Parathyroid adenoma (tissue), 2 donors: ENCODE measurements at regions not wholly inside any gene's neighbourhood (a gene's known extent, or its start where the extent isn't known, plus 50 kb on each side); places are given as distances from the start of the nearest gene placed in this dataset.

Experiments
- H2AFZ ChIP-seq: fragments of 300-600 bp; sonication (generic); one replicate; pipeline ENCODE4 v1.7.0; 2017; ENCODE audit warnings: antibody characterized with exemption, mild to moderate bottlenecking
- H3K27ac ChIP-seq: fragments of 300-600 bp; sonication (generic); one replicate; pipeline ENCODE4 v1.7.0; 2017
- H3K27me3 ChIP-seq: fragments of 300-600 bp; sonication (generic); one replicate; pipeline ENCODE4 v1.7.0; 2017; ENCODE audit warnings: low read length; ENCODE audit not compliant: control insufficient read depth, insufficient read depth
- H3K36me3 ChIP-seq: fragments of 300-600 bp; sonication (generic); one replicate; pipeline ENCODE4 v1.7.0; 2017; ENCODE audit warnings: low read length; ENCODE audit not compliant: control insufficient read depth, insufficient read depth
- H3K4me1 ChIP-seq: fragments of 300-600 bp; sonication (generic); one replicate; pipeline ENCODE4 v1.7.0; 2017; ENCODE audit warnings: control low read depth
- H3K4me2 ChIP-seq: fragments of 300-600 bp; sonication (generic); one replicate; pipeline ENCODE4 v1.7.0; 2017; ENCODE audit warnings: low read length
- H3K4me3 ChIP-seq: fragments of 300-600 bp; sonication (generic); one replicate; pipeline ENCODE4 v1.7.0; 2017; ENCODE audit warnings: low read depth, low read length
- H3K79me2 ChIP-seq: fragments of 300-600 bp; sonication (generic); one replicate; pipeline ENCODE4 v1.7.0; 2017; ENCODE audit warnings: control low read depth
- H3K9ac ChIP-seq: fragments of 300-600 bp; sonication (generic); one replicate; pipeline ENCODE4 v1.7.0; 2017; ENCODE audit warnings: mild to moderate bottlenecking
- H3K9me3 ChIP-seq: fragments of 300-600 bp; sonication (generic); one replicate; pipeline ENCODE4 v1.7.0; 2017; ENCODE audit warnings: low read length; ENCODE audit not compliant: control insufficient read depth
- TF ChIP-seq, protein P1 (sequence below): fragments of 300-600 bp; sonication (generic); IDR thresholded peaks from one replicate; pipeline ENCODE4 v1.7.0; 2017; ENCODE audit warnings: antibody characterized with exemption, mild to moderate bottlenecking
- donor health status: primary hyperparathyroidism.

DNA sequence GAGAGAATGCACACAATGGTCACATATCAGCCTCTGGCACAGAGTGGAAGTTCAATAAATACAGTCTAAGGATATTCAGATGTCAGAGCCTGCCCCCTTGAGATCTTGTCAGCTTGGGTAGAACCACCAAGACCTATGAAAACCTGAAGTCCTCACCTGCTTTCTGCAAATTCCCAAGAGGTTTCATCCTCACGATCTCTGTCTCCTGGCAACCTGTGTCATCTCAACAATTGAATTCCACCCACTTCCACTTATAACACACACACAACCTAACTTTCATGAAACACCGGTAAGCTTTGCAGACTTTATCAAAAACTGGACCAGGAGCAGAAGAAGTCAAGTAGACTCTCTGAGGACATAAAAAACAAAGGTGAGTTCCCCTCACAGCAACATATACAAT is 151.6 kb upstream of the SLC30A5 start:
- Histone ChIP-seq H3K9me3 (no peaks in the 10 kb centered on the region), H3K9ac (no peak overlapping the region), H2AFZ (no peak overlapping the region), H3K27me3 (no peaks in the 10 kb centered on the region), H3K4me3 (no peak overlapping the region), H3K4me2 (no peak overlapping the region), H3K4me1 (no peaks in the 10 kb centered on the region), H3K27ac (no peak overlapping the region), H3K79me2 (no peaks in the 10 kb centered on the region), H3K36me3 (no peaks in the 10 kb centered on the region)
- TF ChIP-seq, protein P1, sequence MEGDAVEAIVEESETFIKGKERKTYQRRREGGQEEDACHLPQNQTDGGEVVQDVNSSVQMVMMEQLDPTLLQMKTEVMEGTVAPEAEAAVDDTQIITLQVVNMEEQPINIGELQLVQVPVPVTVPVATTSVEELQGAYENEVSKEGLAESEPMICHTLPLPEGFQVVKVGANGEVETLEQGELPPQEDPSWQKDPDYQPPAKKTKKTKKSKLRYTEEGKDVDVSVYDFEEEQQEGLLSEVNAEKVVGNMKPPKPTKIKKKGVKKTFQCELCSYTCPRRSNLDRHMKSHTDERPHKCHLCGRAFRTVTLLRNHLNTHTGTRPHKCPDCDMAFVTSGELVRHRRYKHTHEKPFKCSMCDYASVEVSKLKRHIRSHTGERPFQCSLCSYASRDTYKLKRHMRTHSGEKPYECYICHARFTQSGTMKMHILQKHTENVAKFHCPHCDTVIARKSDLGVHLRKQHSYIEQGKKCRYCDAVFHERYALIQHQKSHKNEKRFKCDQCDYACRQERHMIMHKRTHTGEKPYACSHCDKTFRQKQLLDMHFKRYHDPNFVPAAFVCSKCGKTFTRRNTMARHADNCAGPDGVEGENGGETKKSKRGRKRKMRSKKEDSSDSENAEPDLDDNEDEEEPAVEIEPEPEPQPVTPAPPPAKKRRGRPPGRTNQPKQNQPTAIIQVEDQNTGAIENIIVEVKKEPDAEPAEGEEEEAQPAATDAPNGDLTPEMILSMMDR: no peak

DNA sequence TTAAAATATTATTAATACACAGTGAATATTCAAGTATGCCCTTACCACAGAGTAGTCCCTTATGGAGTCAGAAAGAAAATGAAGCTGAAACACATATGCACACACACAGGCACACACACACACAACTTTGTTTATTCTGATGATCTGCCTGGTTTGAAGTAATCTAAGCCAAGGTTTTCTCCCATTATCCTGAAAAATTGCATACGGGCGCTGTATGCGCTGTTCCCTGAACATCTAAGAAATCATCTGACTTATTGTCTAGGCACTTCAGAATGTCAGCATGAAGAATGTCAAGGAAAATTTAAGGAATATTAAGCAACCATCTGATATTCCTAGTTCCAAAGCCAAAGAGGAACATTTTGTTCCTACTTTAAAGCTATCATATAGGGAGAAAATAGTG is 147.1 kb upstream of the SLC30A5 start:
- H3K9ac ChIP-seq: no peak overlapping the region
- no peaks in the 10 kb centered on the region for H3K36me3 ChIP-seq
- no peaks in the 10 kb centered on the region for H3K27me3 ChIP-seq
- H3K4me3 ChIP-seq: no peak overlapping the region
- no peaks in the 10 kb centered on the region for H3K79me2 ChIP-seq
- TF ChIP-seq, protein P1: no peak
- no peak overlapping the region for H2AFZ ChIP-seq
- H3K4me1 ChIP-seq: peaks cover 20% of the 10 kb centered on the region
- H3K4me2 ChIP-seq: no peak overlapping the region
- no peak overlapping the region for H3K27ac ChIP-seq
- H3K9me3 ChIP-seq: no peaks in the 10 kb centered on the region

DNA sequence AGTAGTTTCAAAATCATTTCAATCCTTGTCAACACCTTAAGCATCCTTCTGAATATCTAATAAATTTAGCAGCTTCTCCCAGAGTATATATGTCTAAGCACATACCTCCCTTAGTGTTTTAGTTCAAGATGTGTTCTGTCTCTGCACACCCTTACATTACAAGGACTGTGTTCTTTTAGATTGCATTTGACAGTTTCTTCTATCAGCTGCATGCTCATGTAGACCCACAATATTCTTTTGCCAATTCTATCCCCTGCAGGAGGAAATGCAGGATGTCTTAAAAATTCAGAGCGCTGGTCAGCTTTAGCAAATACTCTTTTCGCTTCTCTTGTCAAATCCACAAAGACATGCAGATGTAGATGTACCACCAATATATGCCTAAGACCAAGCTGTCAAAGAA is 145.8 kb upstream of the SLC30A5 start:
- H3K9me3 ChIP-seq: no peaks in the 10 kb centered on the region
- no peak overlapping the region for H3K4me3 ChIP-seq
- H2AFZ ChIP-seq: no peak overlapping the region
- no peaks in the 10 kb centered on the region for H3K36me3 ChIP-seq
- TF ChIP-seq, protein P1: no peak
- H3K4me2 ChIP-seq: no peak overlapping the region
- H3K27me3 ChIP-seq: no peaks in the 10 kb centered on the region
- H3K27ac ChIP-seq: no peak overlapping the region
- H3K4me1 ChIP-seq: peaks cover 20% of the 10 kb centered on the region
- no peaks in the 10 kb centered on the region for H3K79me2 ChIP-seq
- H3K9ac ChIP-seq: no peak overlapping the region

DNA sequence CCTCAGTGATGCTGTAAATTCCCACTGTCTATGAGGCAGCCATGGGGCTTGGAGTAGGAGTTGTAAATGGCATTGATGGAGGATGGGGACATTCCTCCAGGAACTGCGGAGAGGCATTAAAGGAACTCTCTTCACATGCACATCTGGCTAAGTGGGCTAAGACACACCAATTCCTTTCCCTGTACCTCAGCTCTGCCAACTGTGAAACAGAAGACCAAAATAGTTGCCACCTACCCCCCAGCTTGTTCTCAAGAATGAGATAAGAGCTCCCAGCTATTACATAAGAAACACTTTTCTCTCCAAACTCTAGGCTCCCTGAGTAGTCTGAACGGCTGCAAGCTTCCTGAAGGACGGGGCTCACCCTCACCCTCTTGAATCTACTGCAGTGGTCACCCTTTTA is 144.6 kb upstream of the SLC30A5 start:
- peaks cover 30% of the 10 kb centered on the region for H3K4me1 ChIP-seq
- no peak overlapping the region for H3K4me3 ChIP-seq
- no peaks in the 10 kb centered on the region for H3K36me3 ChIP-seq
- H3K4me2 ChIP-seq: peak overlapping the region; percentile 20
- no peak overlapping the region for H3K9ac ChIP-seq
- TF ChIP-seq, protein P1: no peak
- H3K27ac ChIP-seq: peak overlapping the region; percentile 80
- no peaks in the 10 kb centered on the region for H3K79me2 ChIP-seq
- peak overlapping the region; percentile 71 for H2AFZ ChIP-seq
- H3K9me3 ChIP-seq: no peaks in the 10 kb centered on the region
- H3K27me3 ChIP-seq: no peaks in the 10 kb centered on the region

DNA sequence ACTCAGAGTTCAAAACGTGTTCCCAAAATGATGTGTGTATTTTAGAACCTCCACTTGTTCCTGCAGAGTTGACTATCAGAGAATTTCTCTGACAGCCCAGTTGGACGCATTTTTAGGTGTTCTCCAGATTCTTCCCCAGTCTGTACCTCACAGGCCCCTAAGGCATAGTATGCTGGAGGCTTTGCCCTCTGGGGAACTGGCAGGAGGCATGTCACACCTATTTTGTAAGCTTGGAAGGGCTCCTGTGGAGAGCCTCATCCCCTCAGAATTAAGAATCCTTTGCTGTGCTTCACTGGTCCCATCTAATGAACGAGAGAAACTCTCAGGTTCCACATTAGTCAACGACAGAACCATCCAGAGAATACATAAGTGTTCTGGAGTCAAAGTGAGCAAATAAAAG is 144.1 kb upstream of the SLC30A5 start:
- H3K9me3 ChIP-seq: no peaks in the 10 kb centered on the region
- H3K27me3 ChIP-seq: no peaks in the 10 kb centered on the region
- H3K9ac ChIP-seq: no peak overlapping the region
- peak overlapping the region; percentile 80 for H3K27ac ChIP-seq
- TF ChIP-seq, protein P1: no peak
- H2AFZ ChIP-seq: peak overlapping the region; percentile 71
- no peak overlapping the region for H3K4me3 ChIP-seq
- no peaks in the 10 kb centered on the region for H3K36me3 ChIP-seq
- no peaks in the 10 kb centered on the region for H3K79me2 ChIP-seq
- peak overlapping the region; percentile 34 for H3K4me2 ChIP-seq
- H3K4me1 ChIP-seq: peaks cover 34% of the 10 kb centered on the region
